Loucy (cell line): ENCODE measurements at regions not wholly inside any gene's neighbourhood (a gene's known extent, or its start where the extent isn't known, plus 50 kb on each side); places are given as distances from the start of the nearest gene placed in this dataset.

Experiments used
- H2AFZ ChIP-seq: fragments of 200-600 bp; sonication (generic); 2 replicates; pipeline ENCODE4 v1.6.0; 2016; ENCODE audit warnings: antibody characterized with exemption, mild to moderate bottlenecking, low read length, moderate library complexity
- H3F3A ChIP-seq: fragments of 200-600 bp; 2 replicates; pipeline ENCODE4 v1.6.0; 2016; ENCODE audit warnings: antibody characterized with exemption, low read depth, mild to moderate bottlenecking
- H3K27me3 ChIP-seq: fragments of 200-600 bp; sonication (generic); 2 replicates; pipeline ENCODE4 v1.6.1; 2014; ENCODE audit warnings: low read length, mild to moderate bottlenecking; ENCODE audit not compliant: insufficient read depth, poor library complexity, severe bottlenecking
- H3K36me3 ChIP-seq: fragments of 200-600 bp; sonication (generic); 2 replicates; pipeline ENCODE4 v1.6.1; 2016; ENCODE audit warnings: low read length; ENCODE audit not compliant: insufficient read depth
- H3K4me1 ChIP-seq: fragments of 200-600 bp; sonication (generic); 2 replicates; pipeline ENCODE4 v1.5.1; 2014; ENCODE audit warnings: low read length, mild to moderate bottlenecking; ENCODE audit not compliant: insufficient read depth, poor library complexity, severe bottlenecking
- H3K4me2 ChIP-seq: fragments of 200-600 bp; sonication (generic); 2 replicates; pipeline ENCODE4 v1.6.0; 2014; ENCODE audit warnings: antibody characterized with exemption, low read length, low read depth, mild to moderate bottlenecking; ENCODE audit not compliant: poor library complexity, severe bottlenecking
- H3K4me3 ChIP-seq: fragments of 200-600 bp; sonication (generic); 2 replicates; pipeline ENCODE4 v1.5.1; 2014; ENCODE audit warnings: low read length, mild to moderate bottlenecking, mixed read lengths; ENCODE audit not compliant: poor library complexity, severe bottlenecking
- H3K79me2 ChIP-seq: fragments of 200-600 bp; sonication (generic); 2 replicates; pipeline ENCODE4 v1.6.1; 2014; ENCODE audit warnings: low read length; ENCODE audit not compliant: insufficient read depth
- H3K9ac ChIP-seq: fragments of 200-600 bp; sonication (generic); 2 replicates; pipeline ENCODE4 v1.6.0; 2014; ENCODE audit warnings: mild to moderate bottlenecking, low read depth, low read length, moderate library complexity; ENCODE audit not compliant: poor library complexity, severe bottlenecking
- H3K9me2 ChIP-seq: fragments of 200-600 bp; sonication (generic); replicated peaks from 2 replicates; pipeline ENCODE4 v1.6.1; 2016; ENCODE audit warnings: low read depth, low read length, mixed read lengths
- H3K9me3 ChIP-seq: fragments of 200-600 bp; sonication (generic); 2 replicates; pipeline ENCODE4 v1.6.1; 2014; ENCODE audit warnings: mild to moderate bottlenecking, antibody characterized with exemption, low read length, low read depth; ENCODE audit not compliant: insufficient read depth
- H4K20me1 ChIP-seq: fragments of 200-600 bp; sonication (generic); 2 replicates; pipeline ENCODE4 v1.6.0; 2014; ENCODE audit warnings: antibody characterized with exemption, low read length, mild to moderate bottlenecking; ENCODE audit not compliant: insufficient read depth, poor library complexity, severe bottlenecking
- CTCF ChIP-seq: fragments of 200-600 bp; sonication (generic); conservative IDR thresholded peaks from 2 replicates; pipeline ENCODE4 v1.5.1; 2014; ENCODE audit warnings: mild to moderate bottlenecking, antibody characterized with exemption, low read length
- EZH2phosphoT487 ChIP-seq: fragments of 200-600 bp; IDR thresholded peaks from 2 replicates; pipeline ENCODE4 v1.6.1; 2018; ENCODE audit warnings: antibody characterized with exemption, mild to moderate bottlenecking, moderate library complexity, borderline replicate concordance

GRCh38 chr6:63449714-63450113 is 122.6 kb upstream of the LOC128125822 start:
- Histone ChIP-seq H2AFZ (no peak overlapping the region), H3K79me2 (no peaks in the 10 kb centered on the region)
- TF ChIP-seq EZH2phosphoT487 = no peak
- no peak for TF ChIP-seq CTCF

DNA sequence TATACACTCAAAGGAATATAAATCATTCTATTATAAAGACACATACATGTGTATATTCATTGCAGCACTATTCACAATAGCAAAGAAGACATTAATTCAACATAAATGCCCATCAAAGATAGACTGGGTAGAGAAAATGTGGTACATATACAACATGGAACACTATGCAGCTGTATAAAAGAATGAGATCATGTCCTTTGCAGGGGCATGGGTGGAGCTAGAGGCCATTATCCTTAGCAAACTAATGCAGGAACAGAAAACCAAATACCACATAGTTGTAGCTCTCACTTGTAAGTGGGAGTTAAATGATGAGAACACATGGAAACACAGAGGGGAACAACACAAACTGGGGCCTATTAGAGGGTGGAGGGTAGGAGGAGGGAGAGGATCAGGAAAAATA is 121.0 kb upstream of the LOC128125822 start:
- Histone ChIP-seq H4K20me1 (no peaks in the 10 kb centered on the region), H2AFZ (no peak overlapping the region), H3K79me2 (no peaks in the 10 kb centered on the region), H3K9ac (no peak overlapping the region), H3K9me3 (no peaks in the 10 kb centered on the region; the same call in 1 of the 2 replicates), H3F3A (no peaks in the 10 kb centered on the region), H3K4me2 (no peak overlapping the region), H3K9me2 (no peaks in the 10 kb centered on the region), H3K4me1 (no peaks in the 10 kb centered on the region), H3K27me3 (no peaks in the 10 kb centered on the region), H3K4me3 (no peak overlapping the region), H3K36me3 (no peaks in the 10 kb centered on the region)
- TF ChIP-seq CTCF = no peak
- TF ChIP-seq EZH2phosphoT487 = no peak

More at GRCh38 chr6:63449714-63450113, 122.6 kb upstream of the LOC128125822 start:
- H4K20me1 ChIP-seq = no peaks in the 10 kb centered on the region
- no peak overlapping the region for H3K4me3 ChIP-seq
- no peak overlapping the region for H3K4me2 ChIP-seq
- H3K9me2 ChIP-seq = no peaks in the 10 kb centered on the region
- no peak overlapping the region for H3K9ac ChIP-seq
- H3K27me3 ChIP-seq = no peaks in the 10 kb centered on the region
- no peaks in the 10 kb centered on the region for H3K4me1 ChIP-seq
- no peaks in the 10 kb centered on the region for H3K36me3 ChIP-seq
- no peaks in the 10 kb centered on the region for H3F3A ChIP-seq
- H3K9me3 ChIP-seq = no peaks in the 10 kb centered on the region

DNA sequence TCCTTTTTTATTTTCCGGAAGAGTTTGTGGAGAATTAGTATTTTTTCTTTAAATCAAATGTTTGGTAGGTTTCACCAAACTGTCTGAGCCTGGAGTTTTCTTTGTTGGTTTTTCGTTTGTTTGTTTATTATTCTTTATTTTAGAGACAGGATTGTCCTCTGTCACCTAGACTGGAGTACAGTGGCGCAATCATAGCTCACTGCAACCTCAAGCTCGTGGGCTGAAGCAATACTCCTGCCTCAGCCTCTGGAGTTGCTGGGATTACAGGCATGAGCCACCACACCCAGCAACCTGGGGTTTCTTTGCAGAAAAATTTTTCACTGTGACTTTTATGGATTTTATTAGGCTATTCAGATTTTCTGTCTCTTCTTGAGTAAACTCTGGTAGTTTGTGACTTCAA is 120.2 kb upstream of the LOC128125822 start:
- Histone ChIP-seq H3K4me2 (no peak overlapping the region), H3K4me3 (no peak overlapping the region), H2AFZ (no peak overlapping the region)

GRCh38 chr6:63456734-63457133 is 115.5 kb upstream of the LOC128125822 start:
- no peak overlapping the region for H3K4me3 ChIP-seq
- H3K9ac ChIP-seq = no peak overlapping the region
- no peaks in the 10 kb centered on the region for H4K20me1 ChIP-seq
- H3K4me1 ChIP-seq = no peaks in the 10 kb centered on the region
- H3K9me3 ChIP-seq = no peaks in the 10 kb centered on the region; the same call in 1 of the 2 replicates
- no peak overlapping the region for H2AFZ ChIP-seq
- no peaks in the 10 kb centered on the region for H3K79me2 ChIP-seq
- H3K36me3 ChIP-seq = no peaks in the 10 kb centered on the region
- H3K9me2 ChIP-seq = no peaks in the 10 kb centered on the region
- TF ChIP-seq CTCF (no peak), EZH2phosphoT487 (no peak)
- no peaks in the 10 kb centered on the region for H3F3A ChIP-seq
- H3K4me2 ChIP-seq = no peak overlapping the region
- H3K27me3 ChIP-seq = no peaks in the 10 kb centered on the region

More for the DNA sequence above, 120.2 kb upstream of the LOC128125822 start:
- TF ChIP-seq EZH2phosphoT487 = no peak
- Histone ChIP-seq H3K4me1 (no peaks in the 10 kb centered on the region), H3F3A (no peaks in the 10 kb centered on the region), H3K9ac (no peak overlapping the region), H3K79me2 (no peaks in the 10 kb centered on the region), H3K36me3 (no peaks in the 10 kb centered on the region), H3K9me2 (no peaks in the 10 kb centered on the region), H3K9me3 (no peaks in the 10 kb centered on the region; the same call in 1 of the 2 replicates), H3K27me3 (no peaks in the 10 kb centered on the region), H4K20me1 (no peaks in the 10 kb centered on the region)
